GM21786 (cell line): ENCODE measurements at regions not wholly inside any gene's neighbourhood (a gene's known extent, or its start where the extent isn't known, plus 50 kb on each side); places are given as distances from the start of the nearest gene placed in this dataset.

Experiments used
- ATAC-seq: cut with Tn5 transposase; IDR thresholded peaks from one replicate; pipeline ENCODE4 v1.9.1; 2021; ENCODE audit not compliant: unreplicated experiment

- no peak for ATAC-seq
Measured at GRCh38 chr18:45168866-45169600, 446.2 kb upstream of the SLC14A2 start.

- no peak for ATAC-seq
Measured at GRCh38 chr18:45169610-45170009, 445.7 kb upstream of the SLC14A2 start.

DNA sequence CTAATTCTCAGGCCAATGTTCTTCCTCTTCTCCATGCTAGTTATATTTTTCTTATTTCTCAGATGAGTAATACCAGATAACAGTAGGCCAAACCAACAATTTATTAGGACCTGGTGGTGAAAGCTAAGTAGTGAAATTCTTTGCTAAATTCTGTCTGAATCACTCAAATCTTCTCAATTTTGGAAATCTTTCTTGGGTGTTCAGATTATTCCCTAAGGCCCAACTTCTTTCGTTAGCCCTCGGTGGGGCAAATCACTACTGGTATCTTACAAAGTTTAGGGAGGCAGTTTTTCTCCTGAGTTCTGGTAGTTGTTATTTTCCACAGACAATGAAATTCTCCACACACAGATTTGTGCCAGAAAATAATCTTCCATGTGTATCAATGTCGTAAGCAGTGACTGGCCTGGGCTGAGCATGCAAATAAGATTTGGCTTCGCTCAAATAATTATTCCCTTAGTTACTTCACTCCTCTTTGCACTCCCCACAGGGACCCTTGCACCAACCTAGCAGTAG, 443.5 kb upstream of the SLC14A2 start:
- ATAC-seq, result no peak

- ATAC-seq, result no peak
Measured at GRCh38 chr18:45173327-45173726, 441.9 kb upstream of the SLC14A2 start.

GRCh38 chr18:45173799-45174519, 441.3 kb upstream of the SLC14A2 start:
- ATAC-seq, result no peak

DNA sequence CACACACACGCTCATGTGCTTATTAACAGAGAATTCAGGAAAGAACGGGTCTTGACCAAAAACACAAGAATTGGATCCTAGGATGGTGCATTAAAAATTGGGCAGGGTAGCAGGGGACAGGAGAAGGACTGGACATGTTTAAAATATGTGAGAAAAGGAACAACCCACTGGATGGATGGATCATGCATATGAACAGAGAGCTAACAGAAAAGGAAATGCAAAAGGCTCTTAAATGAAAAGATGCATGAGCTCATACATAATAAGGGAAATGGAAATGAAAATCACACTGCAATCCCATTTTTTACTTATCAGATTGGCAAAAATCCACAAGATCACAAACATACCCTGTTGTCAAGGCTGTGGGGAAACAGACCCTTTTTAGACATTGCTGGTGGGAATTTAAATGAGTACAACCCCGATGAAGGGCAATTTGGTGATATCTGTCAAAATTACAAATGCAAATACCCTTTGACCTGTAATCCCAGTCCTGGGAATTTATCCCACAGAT, 440.6 kb upstream of the SLC14A2 start:
- no peak for ATAC-seq

DNA sequence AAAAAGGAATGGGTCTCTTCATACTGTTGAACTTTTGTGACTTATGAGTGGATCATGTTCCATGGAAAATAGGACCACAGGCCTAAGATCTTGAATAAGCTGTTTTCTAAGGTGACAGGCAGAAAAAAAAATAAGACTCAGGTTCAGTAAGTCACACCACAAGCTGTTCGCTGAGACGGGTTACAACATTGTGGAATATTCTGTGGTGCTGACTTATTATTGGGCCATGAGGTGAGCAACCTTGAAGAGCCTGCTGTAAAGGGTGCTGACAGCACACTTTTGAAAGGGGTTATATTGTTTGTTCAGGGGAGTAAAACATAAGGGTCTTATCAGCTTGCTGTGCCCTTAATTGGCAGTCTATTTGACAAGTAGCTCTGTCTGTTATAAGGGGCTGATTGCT, 439.8 kb upstream of the SLC14A2 start:
- no peak for ATAC-seq

DNA sequence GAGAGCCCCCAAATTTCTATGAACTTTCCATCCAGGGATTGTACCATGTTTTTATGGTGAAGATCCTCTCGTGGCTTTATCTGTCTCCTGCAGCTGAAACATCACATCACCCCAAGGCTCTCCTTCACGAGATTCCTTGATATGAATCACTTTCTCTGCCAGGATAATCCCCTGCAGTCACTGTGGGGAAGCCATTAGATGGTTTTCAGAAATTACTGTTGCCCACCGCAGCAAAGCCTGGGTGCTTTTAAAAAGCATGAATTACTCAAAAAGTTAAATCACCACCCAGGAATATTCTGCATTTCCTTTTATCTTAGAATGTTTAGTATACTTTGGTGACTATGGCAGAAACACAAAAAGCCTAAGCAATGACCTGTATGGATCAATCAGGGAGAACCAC, 428.4 kb upstream of the SLC14A2 start:
- ATAC-seq, result no peak

DNA sequence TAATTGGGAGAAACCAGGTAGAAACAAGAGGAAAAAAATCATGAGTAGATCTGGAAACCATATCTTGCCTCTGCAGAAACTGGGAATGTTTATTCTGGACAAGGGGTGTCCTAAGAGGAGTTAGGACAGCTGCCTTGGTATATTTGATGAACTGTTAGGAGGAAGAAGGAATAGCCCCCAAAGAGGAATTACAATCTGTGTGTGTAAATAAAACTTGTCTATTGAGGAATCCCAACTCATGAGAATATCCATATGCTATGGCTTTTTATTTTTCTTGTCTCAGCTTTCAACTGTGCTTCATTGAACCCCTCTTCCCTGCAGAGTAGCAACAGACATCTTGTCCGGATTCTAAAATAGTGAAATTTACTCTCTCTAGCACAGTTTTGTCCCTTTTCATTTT, 423.5 kb upstream of the SLC14A2 start:
- no peak for ATAC-seq

GRCh38 chr18:45197526-45197970, 417.7 kb upstream of the SLC14A2 start:
- ATAC-seq, result peak; percentile 97

DNA sequence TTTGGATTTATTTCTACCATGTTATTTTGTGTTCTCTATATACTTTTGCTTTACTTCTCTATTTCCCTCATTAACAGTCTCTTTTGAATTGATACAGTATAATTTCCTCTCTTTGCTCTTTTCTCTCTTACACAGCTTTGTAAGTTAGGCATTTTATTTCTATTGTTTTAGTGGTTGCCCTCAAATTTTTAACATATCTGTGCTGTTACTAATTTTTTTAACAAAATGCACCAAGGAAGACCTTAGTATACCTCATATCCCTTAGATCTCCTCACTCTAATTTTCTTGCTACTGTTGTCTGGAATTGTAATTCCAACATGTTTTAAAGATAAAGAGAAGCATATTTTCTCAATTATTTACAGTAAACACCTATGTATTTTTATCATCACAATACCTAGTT, 416.8 kb upstream of the SLC14A2 start:
- ATAC-seq, result no peak

DNA sequence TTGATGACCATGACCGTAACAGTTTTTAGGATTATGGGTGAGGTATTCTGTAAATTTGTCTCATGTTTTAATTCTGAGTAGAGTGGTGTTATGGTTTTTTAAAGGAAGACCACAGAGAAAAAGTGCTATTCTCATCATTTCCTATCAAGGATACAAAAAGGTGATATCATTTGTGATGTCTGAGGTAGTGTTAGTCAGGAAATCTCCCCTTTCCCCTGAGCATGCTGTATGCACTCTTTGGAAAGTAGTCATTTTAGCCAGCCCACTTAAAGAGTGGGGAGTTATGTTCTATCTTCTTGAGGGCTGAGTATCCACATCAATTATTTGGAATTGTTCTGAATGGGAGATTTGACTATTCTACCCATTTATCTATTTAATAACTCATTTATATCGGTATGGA, 414.2 kb upstream of the SLC14A2 start:
- no peak for ATAC-seq

DNA sequence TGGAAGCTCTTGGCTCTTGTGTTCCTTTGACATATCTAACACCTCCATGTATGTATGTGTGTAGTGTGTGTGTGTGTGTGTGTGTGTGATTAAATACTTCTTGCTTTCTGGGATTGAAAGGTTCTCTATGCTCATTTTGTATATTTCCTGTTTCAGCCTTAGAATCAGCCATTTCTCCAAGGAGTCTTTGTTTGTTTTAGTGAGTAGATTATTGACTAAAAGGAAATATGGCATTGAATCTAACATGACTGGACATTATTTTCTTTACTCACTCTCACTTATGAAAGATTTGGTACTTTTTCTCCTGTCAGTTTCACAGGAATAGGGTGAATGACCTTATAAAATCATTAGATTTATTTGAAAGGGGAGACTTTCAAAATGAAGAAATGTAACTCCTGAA, 413.8 kb upstream of the SLC14A2 start:
- ATAC-seq, result no peak

DNA sequence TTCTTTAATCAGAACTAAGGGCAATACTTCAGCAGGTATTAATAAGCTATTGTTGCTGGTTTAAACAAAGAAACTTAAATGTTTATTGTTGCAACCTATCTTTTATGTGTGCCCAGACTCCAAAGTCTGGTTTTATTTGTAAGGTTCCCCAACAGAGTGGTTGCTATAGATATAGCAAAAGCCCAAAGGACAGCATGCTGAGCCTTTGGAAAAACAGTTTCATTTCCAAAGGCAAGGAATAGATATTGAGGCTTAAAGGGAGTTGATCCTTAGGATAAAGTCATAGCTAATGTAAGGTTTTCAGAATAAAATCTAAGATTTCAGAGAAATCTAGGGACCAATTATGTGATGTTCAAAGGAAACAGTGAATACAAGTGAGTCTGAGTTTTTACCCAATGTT, 413.2 kb upstream of the SLC14A2 start:
- no peak for ATAC-seq

- no peak for ATAC-seq
Measured at GRCh38 chr18:45203677-45204076, 411.6 kb upstream of the SLC14A2 start.

- ATAC-seq, result no peak
Measured at GRCh38 chr18:45207328-45207727, 407.9 kb upstream of the SLC14A2 start.

- ATAC-seq, result no peak
Measured at GRCh38 chr18:45208164-45208563, 407.1 kb upstream of the SLC14A2 start.

DNA sequence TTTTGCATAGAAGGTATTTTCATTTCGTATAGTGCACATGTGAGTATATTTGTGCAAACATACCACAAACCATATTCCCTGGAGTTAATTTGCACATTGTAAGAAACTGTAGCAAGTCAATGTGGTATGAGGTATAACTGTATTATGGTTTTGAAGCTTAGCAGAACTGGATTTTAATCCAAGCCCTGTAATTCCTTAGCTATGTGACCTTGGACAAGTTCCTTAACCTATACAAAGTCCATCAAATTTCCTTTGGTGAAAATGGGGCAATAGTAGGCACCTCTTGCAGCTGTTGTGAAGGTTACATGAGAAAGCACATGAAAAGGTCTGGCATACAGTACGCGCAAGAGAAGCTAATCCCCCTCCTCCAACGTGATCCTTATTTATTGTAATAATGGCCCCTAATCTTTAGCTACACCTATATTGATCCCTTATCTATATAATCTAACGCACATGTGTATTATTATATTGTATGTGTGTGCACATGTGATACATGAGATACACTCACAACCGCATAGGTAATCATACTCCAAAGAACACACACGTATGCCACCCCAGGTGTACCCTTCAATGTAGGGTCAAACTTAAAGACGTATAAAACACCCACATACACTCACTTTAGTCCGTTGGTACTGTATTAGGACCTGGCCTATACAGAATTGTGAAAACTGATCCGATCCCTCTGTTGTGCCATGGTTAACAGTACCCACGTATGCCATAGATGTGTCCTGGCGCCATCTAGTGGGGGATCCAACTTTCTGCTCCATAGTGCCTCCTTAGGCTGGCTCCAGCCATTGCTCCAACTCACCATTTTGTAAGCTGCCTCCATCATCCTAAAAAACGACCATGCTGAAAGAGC, 402.9 kb upstream of the SLC14A2 start:
- peak; percentile 95 for ATAC-seq

DNA sequence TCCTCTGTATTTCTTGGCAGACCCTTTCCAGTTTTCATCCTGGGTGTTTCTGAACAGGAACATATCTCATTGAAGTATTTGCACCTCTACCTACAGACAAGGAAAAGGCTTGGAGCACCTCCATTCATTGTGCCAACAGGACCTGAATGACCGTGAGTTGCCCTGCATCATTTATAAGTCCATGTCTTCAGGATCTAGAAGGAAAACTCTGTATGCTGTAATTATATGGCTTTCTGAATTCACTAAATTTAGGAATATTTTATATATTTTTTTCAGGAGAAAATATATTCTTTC, 402.3 kb upstream of the SLC14A2 start:
- ATAC-seq, result peak; percentile 12

- ATAC-seq, result no peak
Measured at GRCh38 chr18:45218436-45218835, 396.8 kb upstream of the SLC14A2 start.

- ATAC-seq, result no peak
Measured at GRCh38 chr18:45221363-45221762, 393.9 kb upstream of the SLC14A2 start.
